OCI-LY3 (cell line): ENCODE measurements at regions not wholly inside any gene's neighbourhood (a gene's known extent, or its start where the extent isn't known, plus 50 kb on each side); places are given as distances from the start of the nearest gene placed in this dataset.

ENCODE experiments used
- H2AFZ ChIP-seq: fragments of 200-600, 300-600 bp; shearing (Covaris generic); 2 replicates; pipeline ENCODE4 v1.6.0; 2014; ENCODE audit warnings: antibody characterized with exemption, low read depth, low read length
- H3K27ac ChIP-seq: fragments of 200-600, 300-600 bp; sonication (generic); 2 replicates; pipeline ENCODE4 v1.5.1; 2014; ENCODE audit warnings: mild to moderate bottlenecking, low read length, moderate library complexity, mixed read lengths
- H3K27me3 ChIP-seq: fragments of 200-600, 300-600 bp; sonication (generic); 2 replicates; pipeline ENCODE4 v1.6.1; 2014; ENCODE audit warnings: low read depth, low read length, mixed read lengths
- H3K36me3 ChIP-seq: fragments of 200-600, 300-600 bp; sonication (generic); replicated peaks from 2 replicates; pipeline ENCODE3; 2014; ENCODE audit warnings: low read depth, low read length, mixed read lengths
- H3K4me1 ChIP-seq: fragments of 300-600, 200-600 bp; sonication (generic); 2 replicates; pipeline ENCODE4 v1.6.1; 2014; ENCODE audit warnings: low read length, mixed read lengths
- H3K4me2 ChIP-seq: fragments of 200-600, 300-600 bp; sonication (generic); 2 replicates; pipeline ENCODE4 v1.6.1; 2014; ENCODE audit warnings: low read length, mixed read lengths
- H3K4me3 ChIP-seq: fragments of 300-600, 200-600 bp; sonication (generic); 2 replicates; pipeline ENCODE4 v1.5.1; 2014; ENCODE audit warnings: antibody characterized with exemption, mild to moderate bottlenecking, low read length, moderate library complexity
- H3K79me2 ChIP-seq: fragments of 300-600, 200-600 bp; shearing (Covaris generic); 2 replicates; pipeline ENCODE4 v1.6.1; 2014; ENCODE audit warnings: mild to moderate bottlenecking, low read length, mixed read lengths
- H3K9ac ChIP-seq: fragments of 300-600, 200-600 bp; shearing (Covaris generic); 2 replicates; pipeline ENCODE4 v1.6.0; 2014; ENCODE audit warnings: mild to moderate bottlenecking, low read length, moderate library complexity
- H3K9me3 ChIP-seq: fragments of 200-600, 300-600 bp; shearing (Covaris generic); 2 replicates; pipeline ENCODE4 v1.6.1; 2014; ENCODE audit warnings: low read length, mixed read lengths; ENCODE audit not compliant: insufficient read depth
- H4K20me1 ChIP-seq: fragments of 200-600, 300-600 bp; sonication (generic); 2 replicates; pipeline ENCODE4 v1.6.1; 2016; ENCODE audit warnings: low read length, mixed read lengths; ENCODE audit not compliant: insufficient read depth
- CTCF ChIP-seq: fragments of 200-600, 300-600 bp; sonication (generic); IDR thresholded peaks from 2 replicates; pipeline ENCODE4 v1.5.1; 2014; ENCODE audit warnings: antibody characterized with exemption, low read length, low read depth
- EZH2phosphoT487 ChIP-seq: fragments of 200-600 bp; shearing (Covaris generic); IDR thresholded peaks from 2 replicates; pipeline ENCODE4 v1.6.1; 2018; ENCODE audit warnings: antibody characterized with exemption, mixed run types, low read depth

GRCh38 chr14:103246070-103246469 is 88.0 kb upstream of the EIF5 start:
- H3K9me3 ChIP-seq = peaks cover 4% of the 10 kb centered on the region; the same call in 1 of the 2 replicates
- H2AFZ ChIP-seq = no peak overlapping the region
- H3K4me2 ChIP-seq = no peak overlapping the region
- no peaks in the 10 kb centered on the region for H3K36me3 ChIP-seq
- H3K4me3 ChIP-seq = no peak overlapping the region
- TF ChIP-seq EZH2phosphoT487 = no peak
- TF ChIP-seq CTCF = no peak
- no peaks in the 10 kb centered on the region for H3K4me1 ChIP-seq
- H3K27ac ChIP-seq = no peak overlapping the region
- no peaks in the 10 kb centered on the region for H4K20me1 ChIP-seq
- no peaks in the 10 kb centered on the region for H3K79me2 ChIP-seq
- no peak overlapping the region for H3K9ac ChIP-seq
- H3K27me3 ChIP-seq = peaks cover 4% of the 10 kb centered on the region; the same call in 1 of the 2 replicates

GRCh38 chr14:103247169-103247606 is 86.8 kb upstream of the EIF5 start:
- Histone ChIP-seq H3K36me3 (no peaks in the 10 kb centered on the region), H3K4me2 (no peak overlapping the region), H3K4me3 (no peak overlapping the region), H3K27ac (no peak overlapping the region), H3K79me2 (no peaks in the 10 kb centered on the region), H3K27me3 (peaks cover 4% of the 10 kb centered on the region; the same call in 1 of the 2 replicates), H3K9ac (no peak overlapping the region), H2AFZ (no peak overlapping the region), H4K20me1 (no peaks in the 10 kb centered on the region), H3K4me1 (no peaks in the 10 kb centered on the region), H3K9me3 (0 out of 2 replicates have a peak, but pooled peaks cover 3% of the 10 kb centered on the region)
- TF ChIP-seq EZH2phosphoT487 (no peak), CTCF (no peak)

GRCh38 chr14:103250181-103250580 is 83.9 kb upstream of the EIF5 start:
- Histone ChIP-seq H4K20me1 (no peaks in the 10 kb centered on the region), H3K36me3 (no peaks in the 10 kb centered on the region), H3K9ac (no peak overlapping the region), H3K79me2 (no peaks in the 10 kb centered on the region), H3K4me1 (no peaks in the 10 kb centered on the region), H2AFZ (no peak overlapping the region), H3K4me3 (no peak overlapping the region), H3K27ac (no peak overlapping the region), H3K27me3 (no peaks in the 10 kb centered on the region), H3K4me2 (no peak overlapping the region), H3K9me3 (0 out of 2 replicates have a peak, but pooled peaks cover 3% of the 10 kb centered on the region)
- no peak for TF ChIP-seq CTCF
- TF ChIP-seq EZH2phosphoT487 = no peak

- Histone ChIP-seq H3K36me3 (no peaks in the 10 kb centered on the region), H3K4me2 (no peak overlapping the region), H3K4me1 (no peaks in the 10 kb centered on the region), H3K27ac (no peak overlapping the region), H4K20me1 (no peaks in the 10 kb centered on the region), H3K4me3 (no peak overlapping the region), H3K27me3 (no peaks in the 10 kb centered on the region), H3K9me3 (0 out of 2 replicates have a peak, but pooled peaks cover 3% of the 10 kb centered on the region), H3K79me2 (no peaks in the 10 kb centered on the region), H2AFZ (no peak overlapping the region), H3K9ac (no peak overlapping the region)
- TF ChIP-seq CTCF (no peak), EZH2phosphoT487 (no peak)
Observed at GRCh38 chr14:103250874-103251273, 83.2 kb upstream of the EIF5 start.
